Neural cell (in vitro differentiated cells): ENCODE measurements at regions not wholly inside any gene's neighbourhood (a gene's known extent, or its start where the extent isn't known, plus 50 kb on each side); places are given as distances from the start of the nearest gene placed in this dataset.

Source experiments
- H2AFZ ChIP-seq: fragments of 200-600, 300-800 bp; sonication (generic), shearing (Covaris generic); 2 replicates; pipeline ENCODE4 v1.6.0; 2014; ENCODE audit warnings: low read depth, mild to moderate bottlenecking, antibody characterized with exemption, low read length, moderate library complexity
- H3F3A ChIP-seq: fragments of 200-600 bp; shearing (Covaris generic); 2 replicates; pipeline ENCODE4 v1.6.1; 2016; ENCODE audit warnings: mild to moderate bottlenecking, moderate library complexity, mixed read lengths, antibody characterized with exemption, low read length; ENCODE audit not compliant: insufficient read depth, poor library complexity, severe bottlenecking
- H3K27ac ChIP-seq: fragments of 200-600, 300-800 bp; sonication (generic), shearing (Covaris generic); 2 replicates; pipeline ENCODE4 v1.5.1; 2014; ENCODE audit warnings: mild to moderate bottlenecking, low read length, moderate library complexity
- H3K27me3 ChIP-seq: fragments of 300-800, 200-600 bp; sonication (generic), shearing (Covaris generic); 2 replicates; pipeline ENCODE4 v1.6.0; 2014; ENCODE audit warnings: mild to moderate bottlenecking, low read depth, low read length, moderate library complexity; ENCODE audit not compliant: insufficient read depth
- H3K36me3 ChIP-seq: fragments of 300-800, 200-600 bp; sonication (generic), shearing (Covaris generic); 2 replicates; pipeline ENCODE4 v1.5.1; 2014; ENCODE audit warnings: mild to moderate bottlenecking, antibody characterized with exemption, low read length, moderate library complexity; ENCODE audit not compliant: insufficient read depth
- H3K4me2 ChIP-seq: fragments of 300-800, 200-600 bp; sonication (generic), shearing (Covaris generic); 2 replicates; pipeline ENCODE4 v1.6.0; 2014; ENCODE audit warnings: mild to moderate bottlenecking, low read length
- H3K4me3 ChIP-seq: fragments of 300-800, 200-600 bp; sonication (generic), shearing (Covaris generic); 2 replicates; pipeline ENCODE4 v1.5.1; 2014; ENCODE audit warnings: mild to moderate bottlenecking, low read length, moderate library complexity
- H3K79me2 ChIP-seq: fragments of 200-600 bp; shearing (Covaris generic); replicated peaks from 2 replicates; pipeline ENCODE4 v1.6.0; 2014; ENCODE audit warnings: mild to moderate bottlenecking, low read length, moderate library complexity; ENCODE audit not compliant: insufficient read depth
- H3K9ac ChIP-seq: fragments of 300-800, 200-600 bp; sonication (generic), shearing (Covaris generic); 2 replicates; pipeline ENCODE4 v1.6.1; 2016; ENCODE audit warnings: mild to moderate bottlenecking, low read length, mixed read lengths
- H3K9me2 ChIP-seq: fragments of 200-600 bp; shearing (Covaris generic); 2 replicates; pipeline ENCODE4 v1.6.1; 2016; ENCODE audit warnings: mild to moderate bottlenecking, low read length, mixed read lengths; ENCODE audit not compliant: insufficient read depth
- H3K9me3 ChIP-seq: fragments of 200-600, 300-800 bp; sonication (generic), shearing (Covaris generic); 2 replicates; pipeline ENCODE4 v1.6.1; 2016; ENCODE audit warnings: mild to moderate bottlenecking, mixed run types, low read length, moderate library complexity, mixed read lengths
- H4K20me1 ChIP-seq: fragments of 200-600 bp; shearing (Covaris generic); 2 replicates; pipeline ENCODE4 v1.6.1; 2016; ENCODE audit warnings: mild to moderate bottlenecking, mixed run types; ENCODE audit not compliant: insufficient read depth
- CTCF ChIP-seq: fragments of 450-650 bp; IDR thresholded peaks from 2 replicates; pipeline ENCODE4 v1.5.1; 2014; ENCODE audit warnings: antibody characterized with exemption, mild to moderate bottlenecking, moderate library complexity; ENCODE audit not compliant: poor library complexity, severe bottlenecking
- EP300 ChIP-seq: fragments of 450-650 bp; conservative IDR thresholded peaks from 2 replicates; pipeline ENCODE4 v1.6.1; 2014; ENCODE audit warnings: antibody characterized with exemption, mild to moderate bottlenecking, moderate library complexity; ENCODE audit not compliant: poor library complexity, severe bottlenecking
- EZH2 ChIP-seq: fragments of 200-600, 300-800 bp; shearing (Covaris generic), sonication (generic); IDR thresholded peaks from 2 replicates; pipeline ENCODE4 v1.6.1; 2014; ENCODE audit warnings: antibody characterized with exemption, low read length, borderline replicate concordance, mild to moderate bottlenecking; ENCODE audit not compliant: insufficient read depth, poor library complexity, severe bottlenecking
- MXI1 ChIP-seq: fragments of 450-650 bp; conservative IDR thresholded peaks from 2 replicates; pipeline ENCODE4 v1.6.1; 2014; ENCODE audit warnings: antibody characterized with exemption, mild to moderate bottlenecking; ENCODE audit not compliant: poor library complexity, severe bottlenecking
- POLR2AphosphoS5 ChIP-seq: IDR thresholded peaks from 2 replicates; pipeline ENCODE4 v1.6.1; 2012
- RAD21 ChIP-seq: fragments of 450-650 bp; conservative IDR thresholded peaks from 2 replicates; pipeline ENCODE4 v1.6.1; 2014; ENCODE audit warnings: antibody characterized with exemption, mild to moderate bottlenecking, moderate library complexity
- SMC3 ChIP-seq: fragments of 450-650 bp; conservative IDR thresholded peaks from 2 replicates; pipeline ENCODE4 v1.6.1; 2014; ENCODE audit warnings: antibody characterized with exemption, mild to moderate bottlenecking, moderate library complexity; ENCODE audit not compliant: poor library complexity
- TAF1 ChIP-seq: IDR thresholded peaks from 2 replicates; pipeline ENCODE4 v1.6.1; 2012; ENCODE audit warnings: low read depth
- TF ChIP-seq, protein P1 (sequence below): IDR thresholded peaks from 2 replicates; pipeline ENCODE4 v1.6.1; 2012; ENCODE audit warnings: borderline replicate concordance

GRCh38 chr7:18103436-18104218, 76.0 kb upstream of the PRPS1L1 start:
- Histone ChIP-seq H3K27me3 (no peaks in the 10 kb centered on the region), H3F3A (no peaks in the 10 kb centered on the region), H4K20me1 (no peaks in the 10 kb centered on the region), H3K4me2 (no peak overlapping the region), H3K9me2 (no peaks in the 10 kb centered on the region), H2AFZ (no peak overlapping the region), H3K27ac (no peak overlapping the region), H3K79me2 (no peaks in the 10 kb centered on the region), H3K9ac (no peak overlapping the region), H3K36me3 (no peaks in the 10 kb centered on the region), H3K4me3 (no peak overlapping the region), H3K9me3 (no peaks in the 10 kb centered on the region)
- TF ChIP-seq, protein P1, sequence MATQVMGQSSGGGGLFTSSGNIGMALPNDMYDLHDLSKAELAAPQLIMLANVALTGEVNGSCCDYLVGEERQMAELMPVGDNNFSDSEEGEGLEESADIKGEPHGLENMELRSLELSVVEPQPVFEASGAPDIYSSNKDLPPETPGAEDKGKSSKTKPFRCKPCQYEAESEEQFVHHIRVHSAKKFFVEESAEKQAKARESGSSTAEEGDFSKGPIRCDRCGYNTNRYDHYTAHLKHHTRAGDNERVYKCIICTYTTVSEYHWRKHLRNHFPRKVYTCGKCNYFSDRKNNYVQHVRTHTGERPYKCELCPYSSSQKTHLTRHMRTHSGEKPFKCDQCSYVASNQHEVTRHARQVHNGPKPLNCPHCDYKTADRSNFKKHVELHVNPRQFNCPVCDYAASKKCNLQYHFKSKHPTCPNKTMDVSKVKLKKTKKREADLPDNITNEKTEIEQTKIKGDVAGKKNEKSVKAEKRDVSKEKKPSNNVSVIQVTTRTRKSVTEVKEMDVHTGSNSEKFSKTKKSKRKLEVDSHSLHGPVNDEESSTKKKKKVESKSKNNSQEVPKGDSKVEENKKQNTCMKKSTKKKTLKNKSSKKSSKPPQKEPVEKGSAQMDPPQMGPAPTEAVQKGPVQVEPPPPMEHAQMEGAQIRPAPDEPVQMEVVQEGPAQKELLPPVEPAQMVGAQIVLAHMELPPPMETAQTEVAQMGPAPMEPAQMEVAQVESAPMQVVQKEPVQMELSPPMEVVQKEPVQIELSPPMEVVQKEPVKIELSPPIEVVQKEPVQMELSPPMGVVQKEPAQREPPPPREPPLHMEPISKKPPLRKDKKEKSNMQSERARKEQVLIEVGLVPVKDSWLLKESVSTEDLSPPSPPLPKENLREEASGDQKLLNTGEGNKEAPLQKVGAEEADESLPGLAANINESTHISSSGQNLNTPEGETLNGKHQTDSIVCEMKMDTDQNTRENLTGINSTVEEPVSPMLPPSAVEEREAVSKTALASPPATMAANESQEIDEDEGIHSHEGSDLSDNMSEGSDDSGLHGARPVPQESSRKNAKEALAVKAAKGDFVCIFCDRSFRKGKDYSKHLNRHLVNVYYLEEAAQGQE: no peak
- TF ChIP-seq SMC3: no peak
- TF ChIP-seq EP300: no peak
- TF ChIP-seq POLR2AphosphoS5: no peak
- no peak for TF ChIP-seq EZH2
- TF ChIP-seq MXI1: no peak
- no peak for TF ChIP-seq TAF1
- no peak for TF ChIP-seq CTCF
- no peak for TF ChIP-seq RAD21

DNA sequence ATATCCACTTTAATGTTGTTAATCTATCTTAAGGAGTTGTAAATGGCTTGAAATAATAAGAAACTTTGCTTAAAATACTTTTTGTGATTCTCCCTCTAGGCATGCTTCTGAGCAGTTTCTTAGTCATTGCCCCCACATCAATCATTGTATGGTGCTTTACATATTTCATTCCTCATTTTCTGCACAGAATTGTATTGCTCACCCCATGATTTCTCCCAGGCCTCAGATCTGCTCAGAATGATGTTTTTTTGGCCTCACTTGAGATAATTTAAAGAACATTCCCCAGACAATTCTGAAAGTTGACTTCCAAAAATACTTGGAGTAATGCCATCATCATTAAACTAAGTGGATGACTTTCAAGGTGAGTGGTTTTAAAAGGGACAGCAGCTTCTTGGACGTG, 82.1 kb upstream of the PRPS1L1 start:
- H3K79me2 ChIP-seq: no peaks in the 10 kb centered on the region
- H3K36me3 ChIP-seq: no peaks in the 10 kb centered on the region
- H4K20me1 ChIP-seq: no peaks in the 10 kb centered on the region
- no peak overlapping the region for H2AFZ ChIP-seq
- H3K4me2 ChIP-seq: no peak overlapping the region
- no peaks in the 10 kb centered on the region for H3K9me3 ChIP-seq
- H3K4me3 ChIP-seq: no peak overlapping the region
- TF ChIP-seq CTCF (no peak), MXI1 (no peak), EP300 (no peak), EZH2 (no peak), SMC3 (no peak), POLR2AphosphoS5 (no peak), TAF1 (no peak), RAD21 (no peak)
- TF ChIP-seq, protein P1: no peak
- no peak overlapping the region for H3K9ac ChIP-seq
- H3K9me2 ChIP-seq: no peaks in the 10 kb centered on the region
- H3K27ac ChIP-seq: no peak overlapping the region
- no peaks in the 10 kb centered on the region for H3F3A ChIP-seq
- no peaks in the 10 kb centered on the region for H3K27me3 ChIP-seq
